GM21619 (cell line): ENCODE measurements at regions not wholly inside any gene's neighbourhood (a gene's known extent, or its start where the extent isn't known, plus 50 kb on each side); places are given as distances from the start of the nearest gene placed in this dataset.
"Not testable (repeated sequence)": the region's sequence is repeated elsewhere in the genome, so short reads cannot be mapped to it uniquely, and the experiment has no call there.

ENCODE experiments used
- ATAC-seq: cut with Tn5 transposase; IDR thresholded peaks from one replicate; pipeline ENCODE4 v1.9.1; 2021; ENCODE audit not compliant: unreplicated experiment

DNA sequence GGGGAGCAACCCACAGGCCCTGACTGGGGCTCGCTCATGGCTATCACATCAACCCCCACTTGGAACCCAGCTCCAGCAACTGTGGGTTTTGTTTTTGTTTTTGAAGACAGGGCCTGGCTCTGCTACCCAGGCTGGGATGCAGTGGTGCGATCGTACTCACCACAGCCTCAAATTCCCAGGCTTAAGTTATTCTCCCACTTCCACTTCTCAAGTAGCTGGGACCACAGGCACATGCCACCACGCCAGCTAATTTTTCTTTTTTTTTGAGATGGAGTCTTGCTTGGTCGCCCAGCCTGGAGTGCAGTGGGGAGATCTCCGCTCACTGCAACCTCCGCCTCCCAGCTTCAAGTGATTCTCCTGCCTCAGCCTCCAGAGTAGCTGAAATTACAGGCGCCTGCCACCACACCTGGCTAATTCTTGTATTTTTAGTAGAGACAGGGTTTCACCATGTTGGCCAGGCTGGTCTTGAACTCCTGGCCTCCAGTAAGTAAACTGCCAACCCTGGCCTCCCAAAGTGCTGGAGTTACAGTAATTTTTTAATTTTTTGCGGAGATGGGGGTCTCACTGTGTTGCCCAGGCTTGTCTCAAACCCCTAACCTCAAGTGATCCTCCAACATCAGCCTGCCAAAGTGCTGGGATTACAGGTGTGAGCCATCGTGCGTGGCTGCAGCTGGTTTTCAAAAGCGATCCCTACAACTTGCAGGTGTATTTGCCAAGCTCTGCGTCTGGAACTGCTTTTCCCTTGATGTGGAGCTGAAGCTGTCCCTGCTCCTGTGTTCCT is 228.7 kb downstream of the SKIDA1 start:
- no peak for ATAC-seq

DNA sequence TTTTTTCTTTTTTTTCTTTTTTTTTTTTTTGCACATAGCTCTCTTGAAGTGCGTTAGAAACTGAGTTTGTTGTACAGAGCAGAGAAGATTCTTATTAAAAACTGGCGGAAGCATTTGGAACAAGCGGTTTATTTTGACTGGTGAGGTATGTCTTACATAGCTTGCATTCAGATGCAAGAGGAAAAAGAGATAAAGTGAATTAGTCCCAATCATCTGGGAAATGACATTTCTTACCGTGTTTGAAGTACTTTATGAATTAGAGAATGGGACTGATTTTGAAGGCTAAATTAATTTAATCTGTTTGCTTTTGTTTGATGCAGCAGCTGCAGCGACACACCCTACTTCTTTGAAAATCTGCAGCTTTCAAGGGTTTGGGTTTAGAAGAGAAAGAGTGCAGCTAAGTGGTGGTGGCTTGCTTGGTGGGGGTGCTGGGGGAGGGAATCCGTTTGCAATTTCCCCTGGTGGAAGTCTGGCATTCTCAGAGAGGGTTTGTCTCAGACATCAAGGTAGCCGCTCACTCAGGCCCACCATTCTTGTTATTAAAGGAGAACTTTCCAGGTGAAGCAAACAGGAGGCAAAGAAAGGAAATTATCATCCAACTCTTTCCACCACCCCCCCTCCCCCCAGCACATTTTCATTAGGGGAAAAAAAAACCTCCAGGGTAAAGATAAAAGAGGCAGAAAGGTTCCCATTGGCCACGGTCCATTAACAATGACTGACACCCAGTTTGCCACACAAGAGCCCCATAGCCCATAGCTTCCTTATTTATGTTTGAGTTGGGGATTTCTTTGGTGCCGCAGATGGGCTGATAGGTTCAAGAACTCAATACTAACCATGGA is 231.7 kb downstream of the SKIDA1 start:
- no peak for ATAC-seq

DNA sequence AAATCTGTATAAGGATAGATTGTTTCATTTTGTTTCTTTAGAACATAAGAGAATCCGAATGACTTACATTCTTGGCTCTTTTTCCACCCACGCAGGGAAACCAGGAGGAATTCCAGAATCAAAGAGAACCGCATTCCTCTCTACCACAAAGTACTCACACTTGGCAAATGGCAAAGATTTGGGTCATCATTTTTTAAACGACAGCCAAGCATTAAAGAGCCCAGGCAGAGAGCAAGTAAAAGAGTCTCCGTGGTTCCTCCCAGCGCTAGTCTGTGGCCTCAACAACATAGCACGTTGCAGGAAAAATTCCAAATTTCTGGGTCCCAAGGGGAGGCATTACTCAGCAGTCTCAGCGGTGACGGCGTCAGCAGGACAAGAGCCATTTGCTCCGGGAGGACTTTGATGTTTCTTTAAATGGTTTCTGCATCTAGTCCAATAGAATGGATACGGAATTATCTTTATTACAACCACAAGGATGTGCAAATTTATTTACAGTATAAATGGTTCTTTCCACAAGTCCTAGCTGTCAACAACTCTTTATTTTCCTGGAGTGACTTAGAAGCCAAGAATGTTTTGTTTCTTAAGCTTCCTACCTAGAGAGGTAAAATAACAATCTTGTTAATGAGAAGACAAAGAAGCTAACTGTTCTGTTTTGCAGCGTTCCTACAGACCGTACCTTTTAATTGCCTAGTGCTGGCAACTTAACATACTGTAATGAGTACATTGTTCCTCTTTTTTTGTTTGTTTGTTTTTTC is 232.5 kb downstream of the SKIDA1 start:
- ATAC-seq = no peak

DNA sequence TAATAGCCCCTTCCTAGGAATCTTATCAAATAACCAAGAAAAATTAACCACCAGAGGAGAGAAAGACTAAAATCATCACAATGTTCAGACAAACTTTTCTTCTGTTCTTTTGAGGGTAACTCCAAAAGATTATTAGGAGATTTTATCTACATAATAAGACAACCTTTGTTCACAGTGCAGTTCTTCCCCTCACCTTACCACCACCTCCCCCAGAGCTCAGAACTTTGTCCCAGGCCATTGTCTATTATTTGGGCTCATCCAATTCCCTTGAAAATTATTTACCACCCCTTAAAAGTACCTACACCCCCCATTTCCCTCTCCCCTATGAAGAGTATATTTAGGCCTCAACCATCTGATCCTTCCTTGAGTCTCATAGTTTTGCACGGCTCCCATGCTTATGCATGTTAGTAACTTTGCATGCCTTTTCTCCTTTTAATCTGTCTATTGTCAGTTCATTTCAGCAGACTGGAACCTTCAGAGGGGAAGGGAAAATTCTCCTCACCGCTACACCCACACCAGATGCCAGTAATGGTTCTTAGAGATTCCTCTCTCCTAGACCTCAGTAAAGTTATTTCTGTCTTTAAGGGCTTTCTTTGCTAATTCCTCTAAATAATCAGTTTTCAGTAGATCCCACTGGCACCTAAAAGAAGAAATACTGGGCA is 234.9 kb downstream of the SKIDA1 start:
- no peak for ATAC-seq

DNA sequence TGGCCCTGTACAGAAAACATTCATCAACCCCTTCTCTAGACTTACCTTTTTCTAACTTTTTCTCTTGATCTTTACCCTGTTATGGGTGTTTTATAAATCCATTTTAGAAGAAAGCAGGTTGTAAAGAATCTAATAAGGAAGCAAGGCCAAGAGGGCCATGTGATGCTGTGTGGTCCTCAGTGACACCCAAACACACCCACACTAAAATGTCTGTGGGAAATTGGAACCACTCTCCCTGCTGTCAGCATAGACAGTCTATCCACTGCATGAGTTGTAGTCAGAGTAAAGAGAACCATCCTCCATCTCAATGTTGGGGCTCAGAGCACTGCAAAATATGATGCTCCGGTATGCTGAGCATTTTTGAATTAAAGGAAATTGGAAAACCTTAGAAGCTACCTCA is 235.5 kb downstream of the SKIDA1 start:
- no peak for ATAC-seq

DNA sequence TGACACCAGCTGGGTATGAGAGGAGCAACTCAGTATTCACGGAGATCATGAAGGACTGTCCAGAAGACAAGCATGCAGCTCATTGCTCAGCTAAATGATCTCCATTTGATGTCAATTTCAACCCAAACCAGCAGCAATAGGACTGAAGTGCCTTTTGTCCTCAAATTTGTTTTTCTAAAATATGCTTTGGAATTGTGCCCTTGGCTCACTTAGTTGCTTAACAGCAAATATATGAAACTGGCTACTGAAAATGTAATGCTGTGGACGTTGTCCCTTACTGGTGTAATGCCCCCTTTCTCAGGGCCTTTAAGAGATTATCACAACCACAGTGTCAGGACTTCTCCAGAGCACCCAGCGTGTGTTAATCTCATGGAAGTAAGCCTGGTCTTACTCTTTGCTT is 236.2 kb downstream of the SKIDA1 start:
- ATAC-seq = no peak

DNA sequence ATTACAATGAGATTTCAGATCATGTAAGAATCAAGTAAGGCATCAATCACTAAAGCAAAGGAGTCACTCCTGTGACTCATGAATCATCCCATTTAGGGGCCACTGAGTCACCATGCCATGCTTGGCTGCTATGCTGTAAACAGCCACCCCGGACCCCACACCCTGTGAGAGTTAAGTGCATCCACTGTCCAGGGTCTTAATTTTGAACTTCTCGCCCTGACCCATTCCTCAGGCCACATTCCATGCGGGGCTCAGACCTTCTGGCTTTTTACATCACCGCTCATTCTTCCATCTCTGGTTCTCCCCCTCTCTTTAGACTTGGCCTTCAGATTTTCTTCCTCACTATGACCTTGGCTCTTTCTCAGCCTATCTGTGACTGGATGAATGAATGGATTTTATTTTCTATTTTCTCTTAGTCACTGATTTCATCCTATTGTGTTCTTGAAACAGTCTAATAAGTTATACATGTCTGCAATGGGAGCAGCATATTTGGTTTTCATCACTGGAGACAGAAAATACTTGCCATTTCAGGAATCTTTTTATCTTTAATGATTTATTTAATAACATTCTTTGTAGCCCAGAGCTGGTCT is 239.6 kb downstream of the SKIDA1 start:
- no peak for ATAC-seq

DNA sequence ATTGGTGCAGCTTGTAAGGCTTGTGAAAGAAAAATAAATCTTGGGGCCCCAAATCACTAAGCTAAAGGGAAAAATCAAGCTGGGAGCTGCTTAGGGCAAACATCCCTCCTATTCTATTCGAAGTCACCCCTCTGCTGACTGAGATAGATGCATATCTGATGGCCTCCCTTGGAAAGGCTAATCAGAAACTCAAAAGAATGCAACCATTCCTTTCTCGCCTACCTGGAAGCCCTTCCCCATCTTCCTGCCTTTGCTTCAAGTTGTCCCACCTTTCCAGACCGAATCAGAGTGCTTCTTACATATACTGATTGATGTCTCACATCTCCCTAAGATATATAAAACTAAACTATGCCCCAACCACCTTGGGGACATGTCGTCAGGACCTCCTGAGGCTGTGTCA is 240.3 kb downstream of the SKIDA1 start:
- no peak for ATAC-seq

DNA sequence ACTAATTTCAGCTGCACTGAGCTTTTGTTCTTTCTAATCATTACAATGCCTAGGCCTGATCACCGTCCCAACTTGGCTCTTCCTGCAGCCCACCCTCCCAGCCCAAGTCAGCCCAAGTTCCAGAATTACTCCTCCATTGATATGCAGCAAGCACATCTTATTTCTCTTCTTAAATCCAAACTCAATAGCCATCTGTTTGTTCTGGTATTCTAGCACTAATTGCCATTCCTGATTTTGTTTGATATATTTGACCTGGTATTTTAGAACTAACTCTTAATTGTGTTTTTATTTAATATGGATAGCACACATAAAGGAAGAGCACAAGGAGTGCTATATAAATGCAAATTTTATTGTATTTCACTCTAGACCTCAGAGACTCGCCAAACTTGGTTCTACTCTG is 241.2 kb downstream of the SKIDA1 start:
- no peak for ATAC-seq

DNA sequence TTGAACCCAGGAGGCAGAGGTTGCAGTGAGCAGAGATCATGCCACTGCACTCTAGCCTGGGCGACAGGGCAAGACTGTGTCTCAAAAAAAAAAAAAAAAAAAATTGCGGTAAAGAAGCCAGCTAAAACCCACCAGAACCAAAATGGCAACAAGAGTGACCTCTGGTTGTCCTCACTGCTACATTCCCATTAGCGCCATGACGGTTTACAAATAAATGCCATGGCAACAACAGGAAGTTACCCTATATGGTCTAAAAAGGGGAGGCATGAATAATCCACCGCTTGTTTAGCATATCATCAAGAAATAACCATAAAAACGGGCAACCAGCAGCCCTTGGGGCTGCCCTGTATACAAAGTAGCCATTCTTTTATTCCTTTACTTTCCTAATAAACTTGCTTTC is 242.4 kb downstream of the SKIDA1 start:
- not testable (repeated sequence) for ATAC-seq

DNA sequence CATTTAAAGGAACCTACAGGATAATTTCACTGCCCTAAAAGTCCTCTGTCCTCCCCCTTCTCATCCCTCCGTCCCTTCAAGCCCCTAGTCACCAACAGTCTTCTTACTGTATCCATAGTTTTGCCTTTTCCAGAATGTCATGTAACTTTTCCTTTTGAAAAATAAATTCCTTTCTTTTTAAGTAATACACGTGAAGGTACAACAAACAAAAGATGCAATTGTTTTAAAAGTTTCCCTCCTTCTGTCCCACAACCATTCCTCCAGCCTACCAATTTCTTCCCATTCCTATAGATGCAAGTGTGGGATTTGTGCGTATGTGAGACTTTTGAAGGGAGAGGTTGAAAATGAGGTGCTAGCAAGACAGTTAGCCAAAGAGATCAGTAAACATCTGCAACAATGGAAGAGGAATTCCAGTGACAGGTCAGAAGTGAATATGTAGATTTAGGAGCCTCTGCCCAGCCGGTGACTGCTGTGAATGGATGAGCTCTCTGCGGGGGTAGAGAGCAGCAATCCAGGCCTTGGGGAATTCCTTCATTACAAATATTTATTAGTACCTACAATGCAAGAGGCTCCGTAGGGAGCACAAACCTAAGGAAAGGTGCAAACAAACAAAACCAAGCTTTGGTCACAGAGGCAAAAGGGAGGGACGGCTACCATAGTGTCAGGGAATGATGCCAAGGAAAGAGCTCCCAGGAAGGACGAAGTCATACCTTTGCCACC is 243.6 kb downstream of the SKIDA1 start:
- ATAC-seq = no peak

DNA sequence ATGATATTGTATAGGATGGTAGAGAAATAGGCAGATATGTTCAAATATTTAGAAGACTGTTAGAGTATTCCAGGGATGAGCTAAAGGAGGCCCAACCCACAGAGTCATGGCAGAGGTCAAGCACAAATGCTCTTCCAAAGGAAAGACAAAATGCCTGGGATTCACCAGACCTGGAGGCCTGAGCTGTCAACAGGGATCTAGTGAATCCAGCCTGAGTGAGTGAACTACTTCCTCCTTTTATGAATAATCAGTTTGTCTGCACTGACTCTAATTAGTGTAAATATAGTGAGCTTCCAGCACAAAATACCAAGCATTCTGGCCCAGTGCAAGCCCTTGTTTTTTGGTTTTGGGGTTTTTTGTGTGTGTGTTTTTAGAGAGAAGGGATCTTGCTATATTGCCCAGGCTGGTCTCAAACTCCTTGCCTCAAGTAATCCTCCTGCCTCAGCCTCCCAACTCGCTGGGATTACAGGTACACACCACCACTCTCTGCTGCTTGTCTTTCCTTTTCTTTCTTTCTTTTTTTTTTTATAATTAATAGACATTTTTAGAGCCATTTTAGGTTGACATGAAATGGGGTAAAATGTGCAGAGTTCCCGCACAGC is 244.4 kb downstream of the SKIDA1 start:
- no peak for ATAC-seq

DNA sequence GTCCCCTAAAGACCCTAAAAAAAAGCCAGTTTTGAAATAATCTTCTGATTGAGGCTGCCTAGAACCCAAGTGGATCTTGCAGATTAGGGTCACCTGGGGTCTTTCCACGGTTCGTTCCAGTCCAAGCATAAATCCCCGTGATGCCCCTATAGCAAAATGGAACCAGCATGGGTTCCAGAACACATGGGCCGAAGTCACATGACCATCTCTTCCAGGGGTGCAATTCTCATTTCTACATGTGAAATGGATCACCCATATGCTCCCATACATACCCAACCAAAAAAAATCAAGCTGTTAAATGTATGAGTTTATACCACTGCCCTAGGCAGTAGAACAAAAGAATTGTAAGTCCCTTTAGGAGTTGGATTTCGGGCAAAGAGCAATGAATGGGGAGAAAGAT is 245.4 kb downstream of the SKIDA1 start:
- no peak for ATAC-seq

DNA sequence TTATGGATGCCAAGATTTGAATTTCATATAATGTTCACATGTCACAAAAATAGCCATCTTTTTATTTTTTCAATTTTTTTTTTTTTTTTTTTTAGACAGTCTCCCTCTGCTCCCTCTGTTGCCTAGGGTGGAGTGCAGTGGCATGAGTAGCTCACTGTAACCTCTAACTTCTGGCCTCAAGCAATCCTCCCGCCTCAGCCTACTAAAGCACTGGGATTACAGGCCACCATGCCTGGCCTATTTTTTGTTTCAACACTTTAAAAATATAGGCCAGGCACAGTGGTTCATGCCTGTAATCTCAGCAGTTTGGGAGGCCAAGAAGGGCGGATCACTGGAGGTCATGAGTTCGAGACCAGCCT is 246.3 kb downstream of the SKIDA1 start:
- no peak for ATAC-seq

DNA sequence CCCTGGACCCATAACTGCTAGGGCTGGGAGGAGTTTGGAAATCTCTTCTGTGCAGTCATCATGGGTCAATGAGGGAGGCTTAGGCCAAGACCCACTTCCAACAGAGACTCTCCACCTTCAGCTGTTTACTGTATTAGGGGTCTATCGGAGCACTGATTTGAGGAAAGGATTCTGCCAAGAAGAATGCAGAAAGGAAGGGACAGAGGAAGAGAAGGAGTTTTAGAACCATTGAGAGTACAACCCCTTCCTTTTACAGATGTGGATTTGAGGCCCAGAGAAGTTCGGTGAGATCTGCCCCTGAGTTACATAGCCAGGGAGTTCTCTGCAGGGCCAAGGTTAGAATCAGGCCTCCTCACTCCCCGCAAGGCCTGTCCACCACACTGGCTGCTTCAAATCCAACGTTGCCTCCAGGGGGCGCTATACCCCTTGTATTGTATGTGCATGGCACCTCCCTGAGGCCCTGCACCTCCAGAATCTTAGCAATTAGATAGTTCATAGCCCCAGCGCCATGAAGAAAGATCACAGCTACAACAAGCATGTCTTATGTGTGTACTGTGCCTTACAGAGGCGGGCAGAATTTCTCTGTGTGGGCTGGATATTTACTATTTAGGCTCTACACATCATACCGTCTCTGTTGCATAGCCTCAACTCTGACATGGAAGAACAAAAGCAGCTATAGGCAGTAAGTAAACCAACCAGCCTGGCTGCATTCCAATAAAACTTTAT is 246.8 kb downstream of the SKIDA1 start:
- peak; percentile 94 for ATAC-seq

DNA sequence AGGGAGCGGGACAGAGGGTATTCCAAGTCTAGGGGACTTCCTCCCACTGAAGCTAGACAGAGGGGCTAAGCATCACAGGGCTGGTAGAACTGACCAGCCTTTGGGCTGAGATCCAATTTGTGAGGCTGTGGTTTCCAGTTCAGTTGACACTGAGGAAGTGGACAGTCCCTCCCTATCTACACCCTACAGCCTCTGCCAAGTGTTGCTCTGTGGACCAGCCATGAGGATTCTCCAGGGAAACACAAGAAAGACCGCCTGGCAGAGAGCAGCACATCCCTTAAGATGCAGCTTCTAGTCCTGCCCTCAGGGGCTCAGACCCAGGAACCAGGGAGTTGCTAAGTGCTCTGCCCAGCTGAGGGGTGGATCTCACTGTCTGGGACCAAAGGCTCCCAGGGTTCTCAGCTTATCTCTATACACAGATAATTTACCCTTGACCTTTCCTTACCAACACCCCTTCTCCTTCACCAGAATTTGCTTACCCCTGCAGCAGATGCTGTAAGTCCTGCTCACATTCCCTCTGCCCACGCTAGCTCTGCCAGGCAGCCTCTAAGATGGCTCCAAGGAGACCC is 252.0 kb downstream of the SKIDA1 start:
- no peak for ATAC-seq

DNA sequence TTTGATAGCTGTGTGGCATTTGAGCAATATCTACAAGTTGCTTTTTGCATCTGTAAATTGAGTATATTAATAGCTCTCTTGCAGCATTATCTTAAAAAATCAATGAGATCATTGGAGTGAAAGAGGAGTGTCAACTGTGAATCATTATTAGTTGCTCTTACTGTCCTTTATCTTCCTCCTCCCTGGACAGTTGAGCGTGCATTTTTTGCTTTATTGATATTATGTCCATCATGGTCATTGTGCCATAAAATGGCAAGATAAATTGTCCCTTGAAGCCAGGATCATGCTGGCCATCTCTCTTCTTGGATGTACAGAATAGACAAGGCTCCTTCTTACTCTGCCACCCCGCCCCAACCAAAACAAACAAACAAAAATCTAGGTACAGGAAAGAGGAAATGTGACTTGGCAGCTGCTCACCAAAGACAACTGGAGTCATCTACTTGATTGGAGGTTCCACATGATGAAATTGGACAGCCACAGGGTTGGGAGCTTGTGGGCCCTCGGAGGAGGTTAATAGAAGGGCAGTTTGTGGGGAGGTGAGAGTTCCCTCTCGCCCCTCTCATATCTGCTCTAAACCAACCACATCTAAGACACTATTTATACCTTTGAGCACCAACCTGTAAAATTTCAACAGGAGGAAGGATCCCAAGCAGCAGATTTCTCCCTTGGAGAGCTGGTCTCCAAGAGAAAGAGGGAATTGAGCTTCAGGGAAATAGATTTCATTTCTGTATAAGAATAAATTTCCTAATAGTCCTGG is 252.7 kb downstream of the SKIDA1 start:
- no peak for ATAC-seq

DNA sequence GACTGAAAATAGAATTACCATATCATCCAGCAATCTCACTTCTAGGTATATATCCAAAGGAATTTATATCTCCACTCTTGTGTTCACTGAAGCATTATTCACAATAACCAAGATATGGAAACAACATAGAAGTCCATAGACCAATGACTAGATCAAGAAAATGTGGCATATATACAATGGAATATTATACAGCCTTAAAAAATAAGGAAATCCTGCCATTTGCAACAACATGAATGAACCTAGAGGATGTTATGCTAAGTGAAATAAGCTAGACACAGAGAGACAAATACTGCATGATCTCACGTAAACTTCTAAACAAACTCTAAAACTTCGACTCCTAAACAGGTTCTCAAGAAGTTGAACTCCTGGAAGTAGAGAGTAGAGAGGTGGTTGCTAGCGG is 254.5 kb downstream of the SKIDA1 start:
- ATAC-seq = no peak
